Type B pancreatic cell (in vitro differentiated cells): ENCODE measurements at regions not wholly inside any gene's neighbourhood (a gene's known extent, or its start where the extent isn't known, plus 50 kb on each side); places are given as distances from the start of the nearest gene placed in this dataset.
A peak's percentile ranks its signal among the peaks of the same experiment; 100 is the strongest.

Source experiments
- DNase-seq: peaks from one replicate; pipeline ENCODE4 v3.0.0; 2021; ENCODE audit warnings: mixed read lengths; ENCODE audit not compliant: unreplicated experiment; ENCODE audit errors: extremely low spot score
- H3K27ac Mint-ChIP-seq: 2 replicates; pipeline ENCODE4 v1.8.0; 2021; ENCODE audit warnings: mild to moderate bottlenecking, mixed read lengths
- H3K27me3 Mint-ChIP-seq: 2 replicates; pipeline ENCODE4 v1.8.0; 2021; ENCODE audit warnings: mixed read lengths
- H3K36me3 Mint-ChIP-seq: 2 replicates; pipeline ENCODE4 v1.8.0; 2021; ENCODE audit warnings: mixed read lengths
- H3K4me1 Mint-ChIP-seq: one replicate; pipeline ENCODE4 v1.8.0; 2021; ENCODE audit warnings: mixed read lengths; ENCODE audit not compliant: unreplicated experiment
- H3K4me3 Mint-ChIP-seq: 2 replicates; pipeline ENCODE4 v1.8.0; 2021; ENCODE audit warnings: mild to moderate bottlenecking, mixed read lengths
- H3K9me3 Mint-ChIP-seq: 2 replicates; pipeline ENCODE4 v1.8.0; 2021; ENCODE audit warnings: mixed read lengths
- CTCF ChIP-seq: fragments of 200-600 bp; sonication (generic); conservative IDR thresholded peaks from 2 replicates; pipeline ENCODE4 v1.5.0; 2021; ENCODE audit warnings: antibody characterized with exemption, mild to moderate bottlenecking

GRCh38 chr2:18998491-18998890 lies 359.9 kb downstream of the OSR1 start:
- Mint-ChIP-seq H3K36me3 (no peaks in the 10 kb centered on the region), H3K9me3 (peaks cover 12% of the 10 kb centered on the region)

GRCh38 chr2:18993756-18994338 lies 364.6 kb downstream of the OSR1 start:
- Mint-ChIP-seq H3K4me3 (no peak overlapping the region), H3K4me1 (peaks cover 14% of the 10 kb centered on the region), H3K36me3 (no peaks in the 10 kb centered on the region), H3K27ac (no peak overlapping the region), H3K9me3 (peaks cover 12% of the 10 kb centered on the region), H3K27me3 (no peaks in the 10 kb centered on the region)
- TF ChIP-seq CTCF, result no peak
- DNase-seq, result no peak

More at GRCh38 chr2:18998491-18998890, 359.9 kb downstream of the OSR1 start:
- H3K4me3 Mint-ChIP-seq, result no peak overlapping the region
- DNase-seq, result no peak
- no peak overlapping the region for H3K27ac Mint-ChIP-seq
- peaks cover 15% of the 10 kb centered on the region for H3K4me1 Mint-ChIP-seq
- TF ChIP-seq CTCF, result no peak
- H3K27me3 Mint-ChIP-seq, result no peaks in the 10 kb centered on the region

GRCh38 chr2:18991177-18992168 lies 366.9 kb downstream of the OSR1 start:
- H3K9me3 Mint-ChIP-seq, result peaks cover 6% of the 10 kb centered on the region
- TF ChIP-seq CTCF, result no peak
- no peaks in the 10 kb centered on the region for H3K36me3 Mint-ChIP-seq
- no peaks in the 10 kb centered on the region for H3K27me3 Mint-ChIP-seq
- DNase-seq, result no peak
- no peak overlapping the region for H3K4me3 Mint-ChIP-seq
- H3K4me1 Mint-ChIP-seq, result peaks cover 14% of the 10 kb centered on the region
- peak overlapping the region; percentile 8 for H3K27ac Mint-ChIP-seq

- peaks cover 7% of the 10 kb centered on the region for H3K4me1 Mint-ChIP-seq
- TF ChIP-seq CTCF, result no peak
- no peaks in the 10 kb centered on the region for H3K36me3 Mint-ChIP-seq
- no peak for DNase-seq
- H3K27ac Mint-ChIP-seq, result no peak overlapping the region
- H3K4me3 Mint-ChIP-seq, result no peak overlapping the region
- no peaks in the 10 kb centered on the region for H3K9me3 Mint-ChIP-seq
- no peaks in the 10 kb centered on the region for H3K27me3 Mint-ChIP-seq
Measured at GRCh38 chr2:18988631-18989232, 369.7 kb downstream of the OSR1 start.

- H3K36me3 Mint-ChIP-seq, result no peaks in the 10 kb centered on the region
- no peak overlapping the region for H3K4me3 Mint-ChIP-seq
- DNase-seq, result no peak
- H3K9me3 Mint-ChIP-seq, result no peaks in the 10 kb centered on the region
- no peak overlapping the region for H3K27ac Mint-ChIP-seq
- H3K27me3 Mint-ChIP-seq, result no peaks in the 10 kb centered on the region
- TF ChIP-seq CTCF, result no peak
- H3K4me1 Mint-ChIP-seq, result peaks cover 5% of the 10 kb centered on the region
Measured at GRCh38 chr2:18987592-18988073, 370.8 kb downstream of the OSR1 start.
